Bronchial epithelial cell (primary cell): ENCODE measurements at regions not wholly inside any gene's neighbourhood (a gene's known extent, or its start where the extent isn't known, plus 50 kb on each side); places are given as distances from the start of the nearest gene placed in this dataset.

ENCODE experiments used
- DNase-seq: peaks from one replicate; pipeline ENCODE4 v3.0.0-alpha.2; 2010; ENCODE audit warnings: low read depth
- FAIRE-seq: peaks from 2 replicates; lab custom pipeline; 2011; peaks lifted over from hg19 to GRCh38; lab: Jason Lieb, UNC
- H3K27me3 ChIP-seq: 2 replicates; pipeline ENCODE4 v1.5.1; 2011; ENCODE audit warnings: low read length; ENCODE audit not compliant: control insufficient read depth, insufficient read depth
- H3K36me3 ChIP-seq: 2 replicates; pipeline ENCODE4 v1.5.1; 2011; ENCODE audit warnings: low read length; ENCODE audit not compliant: control insufficient read depth, insufficient read depth
- H3K4me3 ChIP-seq: 2 replicates; pipeline ENCODE4 v1.5.1; 2011; ENCODE audit warnings: mild to moderate bottlenecking, low read depth, low read length, control low read depth
- TF ChIP-seq, protein P1 (sequence below): IDR thresholded peaks from 2 replicates; pipeline ENCODE4 v1.5.1; 2011; ENCODE audit warnings: mild to moderate bottlenecking, moderate library complexity, low read length, control low read depth, inconsistent platforms; ENCODE audit not compliant: insufficient read depth, severe bottlenecking

DNA sequence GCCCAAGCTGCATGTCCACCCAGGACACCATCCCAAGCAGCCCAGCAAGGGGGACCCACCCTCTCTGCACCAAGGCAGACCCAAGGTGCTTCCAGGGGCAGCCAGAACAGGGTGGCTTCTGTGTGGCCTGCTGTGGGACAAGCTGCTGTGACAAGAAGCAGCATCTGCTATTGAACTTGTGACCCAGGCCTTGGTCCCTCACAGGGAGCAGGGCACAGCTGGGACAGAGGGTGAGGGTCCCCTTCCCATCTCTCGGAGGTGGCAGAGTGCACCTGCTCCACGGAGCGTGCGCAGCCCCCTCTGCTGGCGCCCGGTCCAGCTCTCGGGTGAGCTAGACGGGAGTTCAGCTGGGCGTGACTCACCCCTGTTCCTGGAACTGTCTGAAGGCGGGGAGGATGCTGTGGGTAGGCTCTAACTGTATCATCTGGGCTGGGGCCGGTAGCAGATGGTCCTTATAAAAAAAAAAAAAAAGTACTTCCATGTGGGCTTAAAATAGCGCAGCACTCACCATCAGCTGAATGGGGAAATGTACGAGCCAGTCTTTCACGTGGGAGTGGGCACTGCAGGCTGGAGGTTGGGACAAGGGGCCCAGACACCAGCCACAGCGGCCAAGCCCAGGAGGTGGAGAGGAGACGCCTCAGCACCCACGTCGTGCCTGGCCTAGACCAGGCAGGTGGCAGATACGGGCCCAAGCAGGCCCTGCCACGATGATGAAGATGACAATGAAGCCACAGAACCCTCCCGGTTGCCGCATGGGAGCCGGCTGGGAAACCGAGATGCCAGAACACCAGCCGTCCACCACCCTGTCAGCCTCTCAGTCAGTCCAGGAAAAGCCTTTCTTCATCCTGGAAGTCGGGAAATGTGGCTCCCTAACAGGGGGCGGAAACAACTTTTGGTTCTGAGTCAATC, 136.8 kb upstream of the ID2 start:
- no peak for FAIRE-seq
- TF ChIP-seq, protein P1, sequence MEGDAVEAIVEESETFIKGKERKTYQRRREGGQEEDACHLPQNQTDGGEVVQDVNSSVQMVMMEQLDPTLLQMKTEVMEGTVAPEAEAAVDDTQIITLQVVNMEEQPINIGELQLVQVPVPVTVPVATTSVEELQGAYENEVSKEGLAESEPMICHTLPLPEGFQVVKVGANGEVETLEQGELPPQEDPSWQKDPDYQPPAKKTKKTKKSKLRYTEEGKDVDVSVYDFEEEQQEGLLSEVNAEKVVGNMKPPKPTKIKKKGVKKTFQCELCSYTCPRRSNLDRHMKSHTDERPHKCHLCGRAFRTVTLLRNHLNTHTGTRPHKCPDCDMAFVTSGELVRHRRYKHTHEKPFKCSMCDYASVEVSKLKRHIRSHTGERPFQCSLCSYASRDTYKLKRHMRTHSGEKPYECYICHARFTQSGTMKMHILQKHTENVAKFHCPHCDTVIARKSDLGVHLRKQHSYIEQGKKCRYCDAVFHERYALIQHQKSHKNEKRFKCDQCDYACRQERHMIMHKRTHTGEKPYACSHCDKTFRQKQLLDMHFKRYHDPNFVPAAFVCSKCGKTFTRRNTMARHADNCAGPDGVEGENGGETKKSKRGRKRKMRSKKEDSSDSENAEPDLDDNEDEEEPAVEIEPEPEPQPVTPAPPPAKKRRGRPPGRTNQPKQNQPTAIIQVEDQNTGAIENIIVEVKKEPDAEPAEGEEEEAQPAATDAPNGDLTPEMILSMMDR: no peak
- Histone ChIP-seq H3K4me3 (no peak overlapping the region), H3K27me3 (no peaks in the 10 kb centered on the region), H3K36me3 (no peaks in the 10 kb centered on the region)
- no peak for DNase-seq

GRCh38 chr2:8545695-8546611, 135.9 kb upstream of the ID2 start:
- TF ChIP-seq, protein P1: no peak
- FAIRE-seq: no peak
- Histone ChIP-seq H3K36me3 (no peaks in the 10 kb centered on the region), H3K27me3 (no peaks in the 10 kb centered on the region), H3K4me3 (no peak overlapping the region)
- DNase-seq: no peak

DNA sequence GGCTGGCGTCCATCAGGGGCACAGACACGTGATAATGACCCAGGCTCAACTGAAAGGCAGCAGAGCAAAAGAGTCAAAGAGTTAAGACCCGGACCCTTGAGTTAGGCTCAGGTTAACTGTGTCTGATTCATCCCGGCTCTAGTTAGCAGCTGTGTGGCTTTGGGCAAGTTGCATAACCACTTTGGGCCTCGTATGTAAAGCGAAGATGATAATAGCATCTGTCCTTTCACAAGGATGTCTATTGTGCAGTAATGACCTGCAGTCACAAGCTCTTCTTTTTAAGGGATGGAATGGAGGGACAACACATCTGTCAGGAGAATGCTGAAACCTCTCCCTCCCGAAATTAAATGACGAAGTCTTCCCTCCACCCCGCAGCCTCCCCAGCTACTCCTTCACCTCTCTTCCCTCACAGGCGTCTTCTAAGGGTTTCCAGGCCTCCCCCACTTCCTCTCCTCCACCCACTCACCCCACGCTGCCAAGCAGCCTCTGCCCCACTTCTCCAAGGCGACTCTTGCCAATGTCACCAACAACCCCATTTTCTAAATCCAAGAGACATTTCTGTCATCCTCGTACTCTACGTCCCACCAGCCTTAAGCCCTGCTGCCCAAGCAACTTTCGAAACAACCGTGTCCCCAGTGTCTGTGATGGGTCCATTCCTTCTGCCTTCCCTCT, 135.1 kb upstream of the ID2 start:
- DNase-seq (no peak), FAIRE-seq (no peak)
- TF ChIP-seq, protein P1: no peak

DNA sequence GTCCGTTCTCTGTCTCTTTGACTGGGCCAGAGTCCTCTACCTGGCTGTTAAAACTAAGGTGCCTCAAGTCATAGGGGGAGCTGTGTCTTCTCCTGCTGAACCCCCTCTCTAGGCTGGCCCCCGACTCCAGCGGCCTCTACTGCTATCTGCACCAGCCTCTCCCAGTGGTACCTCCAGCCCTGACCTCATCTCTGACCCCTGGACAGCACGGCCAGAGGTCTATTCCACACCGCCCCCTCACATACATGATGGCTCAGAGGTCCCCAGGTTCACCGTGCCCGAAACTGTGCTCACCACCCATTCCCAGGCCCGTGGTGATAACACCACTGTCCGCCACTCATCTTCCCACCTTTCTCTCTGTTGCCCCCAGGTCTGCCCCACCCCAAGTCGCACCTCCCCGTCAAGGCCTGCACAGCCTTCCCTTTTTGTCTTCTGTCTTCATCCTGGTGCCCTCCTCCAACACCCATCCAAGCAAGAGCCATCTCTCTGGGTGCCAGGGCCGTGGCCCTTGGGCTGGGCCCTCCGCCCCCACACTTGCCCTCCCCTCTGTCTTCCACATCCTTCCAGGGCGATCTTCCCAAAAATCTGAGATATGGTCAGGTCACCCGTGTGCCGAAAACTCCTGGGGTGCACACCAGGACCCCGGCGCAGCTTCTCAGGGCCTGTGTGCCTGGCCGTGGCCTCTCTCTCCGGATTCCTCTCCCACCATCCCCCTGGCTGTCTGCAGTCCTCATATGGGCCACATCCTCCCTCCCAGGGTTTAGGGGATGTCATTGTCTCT, 134.4 kb upstream of the ID2 start:
- H3K27me3 ChIP-seq: no peaks in the 10 kb centered on the region
- TF ChIP-seq, protein P1: no peak
- FAIRE-seq: no peak
- DNase-seq: no peak
- no peaks in the 10 kb centered on the region for H3K36me3 ChIP-seq
- H3K4me3 ChIP-seq: no peak overlapping the region

More for the DNA sequence above, 135.1 kb upstream of the ID2 start:
- Histone ChIP-seq H3K36me3 (no peaks in the 10 kb centered on the region), H3K27me3 (no peaks in the 10 kb centered on the region), H3K4me3 (no peak overlapping the region)

GRCh38 chr2:8548065-8548618, 133.7 kb upstream of the ID2 start:
- Histone ChIP-seq H3K27me3 (no peaks in the 10 kb centered on the region), H3K4me3 (no peak overlapping the region), H3K36me3 (no peaks in the 10 kb centered on the region)
- TF ChIP-seq, protein P1: no peak
- FAIRE-seq: no peak
- DNase-seq: no peak
